ENCODE measurements at regions not wholly inside any gene's neighbourhood (a gene's known extent, or its start where the extent isn't known, plus 50 kb on each side); places are given as distances from the start of the nearest gene placed in this dataset.
"Not testable (repeated sequence)": the region's sequence is repeated elsewhere in the genome, so short reads cannot be mapped to it uniquely, and the experiment has no call there.

GRCh38 chr21:6553505-6554376, 3967.6 kb upstream of the TPTE start:
- not testable (repeated sequence) for H3K9me3 Mint-ChIP-seq; H3K9me3 ChIP-seq (ENCODE audit: control insufficient read depth, low read depth, low read length); H4K5ac ChIP-seq (ENCODE audit: insufficient read length, low read depth, low read length); H3K27me3 ChIP-seq (ENCODE audit: insufficient read depth, low read length); H3K56ac ChIP-seq (ENCODE audit: insufficient read length, low read depth, low read length); H3K14ac ChIP-seq (ENCODE audit: insufficient read depth, low read length); H2BK120ac ChIP-seq (ENCODE audit: low read depth, low read length, poor library complexity, severe bottlenecking); H4K20me1 ChIP-seq (ENCODE audit: control insufficient read depth, insufficient read depth, insufficient read length); H2BK5ac ChIP-seq (ENCODE audit: insufficient read length, low read length); H3K4me3 Mint-ChIP-seq; H3K79me2 ChIP-seq (ENCODE audit: insufficient read depth, low read length); H2BK12ac ChIP-seq (ENCODE audit: insufficient read length, low read depth, low read length); H3K23me2 ChIP-seq (ENCODE audit: insufficient read length, low read depth, low read length, poor library complexity, severe bottlenecking); H3T11ph ChIP-seq (ENCODE audit: low read length); H3K36me3 Mint-ChIP-seq (ENCODE audit: insufficient read depth in 1 of 3, low read depth in 3 of 3); H3K27ac Mint-ChIP-seq; H3K27me3 Mint-ChIP-seq (ENCODE audit: low read depth); H3K9ac ChIP-seq (ENCODE audit: extremely low read depth, insufficient read length, low read length); H4K91ac ChIP-seq (ENCODE audit: insufficient read length, low read depth, low read length); H3K4me2 ChIP-seq (ENCODE audit: insufficient read depth, insufficient read length, low read length); H3K4me1 ChIP-seq (ENCODE audit: insufficient read depth, low read length); H3K18ac ChIP-seq (ENCODE audit: insufficient read length, low read depth, low read length); H4K8ac ChIP-seq (replicated peaks; ENCODE audit: insufficient read length, low read depth, low read length); H3K4ac ChIP-seq (ENCODE audit: low read depth, low read length); H2BK15ac ChIP-seq (ENCODE audit: low read depth, low read length); H2BK20ac ChIP-seq (ENCODE audit: low read depth, low read length, poor library complexity, severe bottlenecking); H3K23ac ChIP-seq (ENCODE audit: insufficient read length, low read depth, low read length); H3K27ac ChIP-seq (ENCODE audit: insufficient read length, low read depth, low read length); H2AFZ ChIP-seq (ENCODE audit: low read length); H3K4me1 Mint-ChIP-seq; H2AK5ac ChIP-seq (ENCODE audit: insufficient read length, low read length); DNase-seq; H3K79me1 ChIP-seq (ENCODE audit: insufficient read depth, low read depth, low read length, poor library complexity, severe bottlenecking)
- WGBS (ENCODE audit: extremely low coverage, insufficient read length, low lambda C conversion rate): no CpG with 5 or more reads among the region's 24 CpGs

DNA sequence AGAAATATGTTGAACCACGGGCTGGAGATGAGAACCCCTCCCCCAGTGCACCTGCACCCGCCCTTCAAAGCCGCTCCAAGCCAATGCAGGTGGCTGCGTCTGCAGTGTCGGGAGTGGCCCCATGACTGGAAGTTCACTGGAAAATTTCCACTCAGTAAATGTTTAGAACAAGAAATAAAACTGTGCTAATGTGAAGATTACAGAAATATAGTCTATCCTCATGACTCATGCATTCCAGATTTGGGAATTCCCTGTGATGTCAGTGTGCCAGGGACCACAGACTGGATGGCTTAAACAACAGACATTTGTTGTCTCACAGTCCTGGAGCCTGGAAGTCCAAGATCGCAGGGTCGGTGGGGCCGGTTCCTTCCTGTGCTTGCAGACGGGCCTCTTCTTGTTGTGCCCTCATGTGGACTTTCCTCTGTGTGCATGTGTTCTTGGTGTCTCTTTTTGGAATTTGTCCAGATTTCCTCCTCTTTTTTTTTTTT, 3967.0 kb upstream of the TPTE start:
- H4K91ac ChIP-seq (ENCODE audit: insufficient read length, low read depth, low read length); H3K79me2 ChIP-seq (ENCODE audit: insufficient read depth, low read length); DNase-seq; H3K4me1 ChIP-seq (ENCODE audit: insufficient read depth, low read length); H3K27ac ChIP-seq (ENCODE audit: insufficient read length, low read depth, low read length); H3K27me3 ChIP-seq (ENCODE audit: insufficient read depth, low read length); H3K9me3 ChIP-seq (ENCODE audit: control insufficient read depth, low read depth, low read length); H4K8ac ChIP-seq (replicated peaks; ENCODE audit: insufficient read length, low read depth, low read length); H3K9ac ChIP-seq (ENCODE audit: extremely low read depth, insufficient read length, low read length); H2BK20ac ChIP-seq (ENCODE audit: low read depth, low read length, poor library complexity, severe bottlenecking); H4K5ac ChIP-seq (ENCODE audit: insufficient read length, low read depth, low read length); H3K4ac ChIP-seq (ENCODE audit: low read depth, low read length); H3K9me3 Mint-ChIP-seq; H3T11ph ChIP-seq (ENCODE audit: low read length); H3K14ac ChIP-seq (ENCODE audit: insufficient read depth, low read length); H2BK12ac ChIP-seq (ENCODE audit: insufficient read length, low read depth, low read length); H3K23me2 ChIP-seq (ENCODE audit: insufficient read length, low read depth, low read length, poor library complexity, severe bottlenecking); H2BK120ac ChIP-seq (ENCODE audit: low read depth, low read length, poor library complexity, severe bottlenecking); H3K4me2 ChIP-seq (ENCODE audit: insufficient read depth, insufficient read length, low read length); H2AFZ ChIP-seq (ENCODE audit: low read length); H2AK5ac ChIP-seq (ENCODE audit: insufficient read length, low read length); H3K4me1 Mint-ChIP-seq; H3K4me3 Mint-ChIP-seq; H3K18ac ChIP-seq (ENCODE audit: insufficient read length, low read depth, low read length); H3K79me1 ChIP-seq (ENCODE audit: insufficient read depth, low read depth, low read length, poor library complexity, severe bottlenecking); H2BK5ac ChIP-seq (ENCODE audit: insufficient read length, low read length); H4K20me1 ChIP-seq (ENCODE audit: control insufficient read depth, insufficient read depth, insufficient read length); H3K27ac Mint-ChIP-seq; H3K56ac ChIP-seq (ENCODE audit: insufficient read length, low read depth, low read length); H3K27me3 Mint-ChIP-seq (ENCODE audit: low read depth); H3K23ac ChIP-seq (ENCODE audit: insufficient read length, low read depth, low read length); H3K36me3 Mint-ChIP-seq (ENCODE audit: insufficient read depth in 1 of 3, low read depth in 3 of 3); H2BK15ac ChIP-seq (ENCODE audit: low read depth, low read length): not testable (repeated sequence)
- WGBS (ENCODE audit: extremely low coverage, insufficient read length, low lambda C conversion rate): no CpG with 5 or more reads among the region's 9 CpGs
